ENCODE measurements at regions not wholly inside any gene's neighbourhood (a gene's known extent, or its start where the extent isn't known, plus 50 kb on each side); places are given as distances from the start of the nearest gene placed in this dataset.

DNA sequence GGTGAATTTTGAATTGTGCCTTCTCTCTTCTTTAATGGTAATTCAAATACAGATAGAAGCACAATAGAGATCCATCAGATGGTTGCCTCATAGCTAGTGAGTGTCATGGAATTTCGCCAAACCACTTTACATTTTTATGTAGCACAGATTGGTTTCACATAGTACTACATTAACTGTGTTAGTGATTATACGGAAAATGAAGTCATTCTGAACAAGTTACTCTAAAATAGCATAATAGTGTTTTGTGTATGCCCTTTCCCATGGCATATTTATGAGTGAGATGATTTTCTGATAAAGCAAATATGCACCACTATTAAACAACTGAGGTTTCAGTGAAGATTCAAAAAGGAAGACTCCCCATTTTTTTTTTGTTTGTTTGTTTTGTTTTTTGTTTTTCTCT lies 1623.5 kb downstream of the PCDH9 start:
- TF ChIP-seq, protein P1, sequence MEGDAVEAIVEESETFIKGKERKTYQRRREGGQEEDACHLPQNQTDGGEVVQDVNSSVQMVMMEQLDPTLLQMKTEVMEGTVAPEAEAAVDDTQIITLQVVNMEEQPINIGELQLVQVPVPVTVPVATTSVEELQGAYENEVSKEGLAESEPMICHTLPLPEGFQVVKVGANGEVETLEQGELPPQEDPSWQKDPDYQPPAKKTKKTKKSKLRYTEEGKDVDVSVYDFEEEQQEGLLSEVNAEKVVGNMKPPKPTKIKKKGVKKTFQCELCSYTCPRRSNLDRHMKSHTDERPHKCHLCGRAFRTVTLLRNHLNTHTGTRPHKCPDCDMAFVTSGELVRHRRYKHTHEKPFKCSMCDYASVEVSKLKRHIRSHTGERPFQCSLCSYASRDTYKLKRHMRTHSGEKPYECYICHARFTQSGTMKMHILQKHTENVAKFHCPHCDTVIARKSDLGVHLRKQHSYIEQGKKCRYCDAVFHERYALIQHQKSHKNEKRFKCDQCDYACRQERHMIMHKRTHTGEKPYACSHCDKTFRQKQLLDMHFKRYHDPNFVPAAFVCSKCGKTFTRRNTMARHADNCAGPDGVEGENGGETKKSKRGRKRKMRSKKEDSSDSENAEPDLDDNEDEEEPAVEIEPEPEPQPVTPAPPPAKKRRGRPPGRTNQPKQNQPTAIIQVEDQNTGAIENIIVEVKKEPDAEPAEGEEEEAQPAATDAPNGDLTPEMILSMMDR (IDR thresholded peaks at IDR 0.05; ENCODE audit: poor library complexity): no peak
- no peak for TF ChIP-seq EZH2 (IDR thresholded peaks at IDR 0.05; ENCODE audit: borderline replicate concordance)
- TF ChIP-seq EZH2phosphoT487 (IDR thresholded peaks at IDR 0.05; ENCODE audit: low read depth, severe bottlenecking, unreplicated experiment): no peak

All from hepatocyte (in vitro differentiated cells).